DOHH2 (cell line): ENCODE measurements at regions not wholly inside any gene's neighbourhood (a gene's known extent, or its start where the extent isn't known, plus 50 kb on each side); places are given as distances from the start of the nearest gene placed in this dataset.

Source experiments
- H3F3A ChIP-seq: fragments of 200-600 bp; sonication (generic), shearing (Covaris generic); 2 replicates; pipeline ENCODE4 v1.6.0; 2016; ENCODE audit warnings: antibody characterized with exemption, mild to moderate bottlenecking; ENCODE audit not compliant: control insufficient read depth, insufficient read depth
- H3K27ac ChIP-seq: fragments of 200-600 bp; sonication (generic); 2 replicates; pipeline ENCODE4 v1.5.1; 2014; ENCODE audit warnings: low read depth, mild to moderate bottlenecking, low read length, moderate library complexity
- H3K27me3 ChIP-seq: fragments of 200-600 bp; sonication (generic); 2 replicates; pipeline ENCODE4 v1.6.1; 2014; ENCODE audit warnings: mild to moderate bottlenecking, low read length, mixed read lengths; ENCODE audit not compliant: control insufficient read depth
- H3K36me3 ChIP-seq: fragments of 200-600 bp; sonication (generic); 2 replicates; pipeline ENCODE4 v1.6.1; 2014; ENCODE audit warnings: mild to moderate bottlenecking, low read length, moderate library complexity, mixed read lengths; ENCODE audit not compliant: control insufficient read depth
- H3K4me1 ChIP-seq: fragments of 200-600 bp; sonication (generic); 2 replicates; pipeline ENCODE4 v1.6.1; 2014; ENCODE audit warnings: mild to moderate bottlenecking, low read length, mixed read lengths; ENCODE audit not compliant: control insufficient read depth
- H3K4me2 ChIP-seq: fragments of 200-600 bp; sonication (generic); 2 replicates; pipeline ENCODE4 v1.6.0; 2014; ENCODE audit warnings: mild to moderate bottlenecking, low read length, moderate library complexity
- H3K4me3 ChIP-seq: fragments of 200-600 bp; sonication (generic); 2 replicates; pipeline ENCODE4 v1.5.1; 2014; ENCODE audit warnings: mild to moderate bottlenecking, low read length, mixed read lengths
- H3K79me2 ChIP-seq: fragments of 200-600 bp; sonication (generic); 2 replicates; pipeline ENCODE4 v1.6.1; 2014; ENCODE audit warnings: mild to moderate bottlenecking, low read length, mixed read lengths; ENCODE audit not compliant: control insufficient read depth
- H3K9me2 ChIP-seq: fragments of 200-600 bp; sonication (generic); replicated peaks from 2 replicates; pipeline ENCODE4 v1.6.1; 2014; ENCODE audit warnings: mild to moderate bottlenecking, low read length, mixed read lengths; ENCODE audit not compliant: control insufficient read depth
- H3K9me3 ChIP-seq: fragments of 200-600 bp; sonication (generic); 2 replicates; pipeline ENCODE4 v1.6.1; 2014; ENCODE audit warnings: antibody characterized with exemption, low read length, mixed read lengths; ENCODE audit not compliant: control insufficient read depth, insufficient read depth
- H4K20me1 ChIP-seq: fragments of 200-600 bp; sonication (generic); 2 replicates; pipeline ENCODE4 v1.6.0; 2014; ENCODE audit warnings: low read depth, mild to moderate bottlenecking, antibody characterized with exemption, low read length, moderate library complexity; ENCODE audit not compliant: control insufficient read depth, insufficient read depth
- EZH2phosphoT487 ChIP-seq: fragments of 200-600 bp; sonication (generic); IDR thresholded peaks from 2 replicates; pipeline ENCODE4 v1.6.1; 2017; ENCODE audit warnings: borderline replicate concordance, mild to moderate bottlenecking, antibody characterized with exemption, low read length, moderate library complexity, mixed read lengths
- TF ChIP-seq, protein P1 (sequence below): fragments of 200-600 bp; sonication (generic); IDR thresholded peaks from one replicate; pipeline ENCODE4 v1.5.1; 2014; ENCODE audit warnings: antibody characterized with exemption, mild to moderate bottlenecking, low read depth, low read length; ENCODE audit not compliant: poor library complexity, severe bottlenecking

DNA sequence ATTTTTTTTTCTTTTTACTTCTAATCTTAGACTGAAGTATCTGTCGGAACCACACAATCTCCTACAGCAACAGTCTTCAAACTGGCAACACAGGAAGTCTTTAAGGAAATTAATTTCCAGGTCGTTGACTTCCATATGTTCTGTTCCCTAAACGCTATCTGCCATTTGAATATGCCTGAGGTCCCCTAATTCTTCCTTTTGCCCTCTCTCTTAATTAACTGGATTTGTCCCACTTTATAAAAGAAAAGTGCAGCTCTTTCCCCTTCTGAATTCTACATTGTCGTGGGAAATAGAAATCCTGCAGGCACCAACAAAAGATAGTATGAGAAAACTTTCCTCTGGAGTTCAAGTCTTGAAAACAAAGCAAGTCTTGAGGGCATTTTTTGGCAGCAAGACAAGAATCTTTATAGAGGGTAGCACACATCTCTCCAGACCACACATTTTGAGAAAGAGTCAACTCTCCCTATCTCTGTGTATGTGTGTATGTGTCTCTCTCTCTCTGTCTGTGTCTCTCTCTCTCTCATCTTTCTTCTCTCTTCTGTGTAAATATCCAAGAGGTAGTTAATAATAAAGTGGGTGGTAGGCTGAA is 879.8 kb downstream of the SOCS6 start:
- H3K36me3 ChIP-seq = no peaks in the 10 kb centered on the region
- no peak overlapping the region for H3K27ac ChIP-seq
- H4K20me1 ChIP-seq = no peaks in the 10 kb centered on the region
- H3K79me2 ChIP-seq = no peaks in the 10 kb centered on the region
- H3K4me1 ChIP-seq = no peaks in the 10 kb centered on the region
- TF ChIP-seq, protein P1, sequence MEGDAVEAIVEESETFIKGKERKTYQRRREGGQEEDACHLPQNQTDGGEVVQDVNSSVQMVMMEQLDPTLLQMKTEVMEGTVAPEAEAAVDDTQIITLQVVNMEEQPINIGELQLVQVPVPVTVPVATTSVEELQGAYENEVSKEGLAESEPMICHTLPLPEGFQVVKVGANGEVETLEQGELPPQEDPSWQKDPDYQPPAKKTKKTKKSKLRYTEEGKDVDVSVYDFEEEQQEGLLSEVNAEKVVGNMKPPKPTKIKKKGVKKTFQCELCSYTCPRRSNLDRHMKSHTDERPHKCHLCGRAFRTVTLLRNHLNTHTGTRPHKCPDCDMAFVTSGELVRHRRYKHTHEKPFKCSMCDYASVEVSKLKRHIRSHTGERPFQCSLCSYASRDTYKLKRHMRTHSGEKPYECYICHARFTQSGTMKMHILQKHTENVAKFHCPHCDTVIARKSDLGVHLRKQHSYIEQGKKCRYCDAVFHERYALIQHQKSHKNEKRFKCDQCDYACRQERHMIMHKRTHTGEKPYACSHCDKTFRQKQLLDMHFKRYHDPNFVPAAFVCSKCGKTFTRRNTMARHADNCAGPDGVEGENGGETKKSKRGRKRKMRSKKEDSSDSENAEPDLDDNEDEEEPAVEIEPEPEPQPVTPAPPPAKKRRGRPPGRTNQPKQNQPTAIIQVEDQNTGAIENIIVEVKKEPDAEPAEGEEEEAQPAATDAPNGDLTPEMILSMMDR = no peak
- TF ChIP-seq EZH2phosphoT487 = no peak
- H3K9me2 ChIP-seq = no peaks in the 10 kb centered on the region
- H3K4me2 ChIP-seq = no peak overlapping the region
- no peaks in the 10 kb centered on the region for H3K9me3 ChIP-seq
- no peaks in the 10 kb centered on the region for H3K27me3 ChIP-seq
- H3K4me3 ChIP-seq = no peak overlapping the region
- H3F3A ChIP-seq = no peaks in the 10 kb centered on the region

DNA sequence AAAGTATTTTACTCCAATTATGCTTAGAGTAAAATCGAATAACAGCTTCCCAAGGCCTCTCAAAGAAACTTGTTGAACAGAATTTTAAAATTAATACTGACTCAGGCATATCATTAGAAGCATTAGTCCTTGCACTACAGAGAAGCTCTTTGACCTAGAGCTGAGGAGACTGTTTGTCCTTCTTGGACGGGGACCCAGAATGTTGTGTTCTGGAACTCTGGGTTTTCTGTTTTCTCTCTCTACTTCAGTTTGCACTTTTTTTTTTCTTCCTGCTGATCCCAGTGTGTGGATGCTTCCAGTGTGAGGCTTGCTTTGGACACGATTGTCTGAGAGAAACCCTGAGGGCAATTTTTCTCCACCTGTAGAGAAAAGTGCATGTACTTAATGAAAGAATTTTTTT is 847.6 kb downstream of the SOCS6 start:
- TF ChIP-seq EZH2phosphoT487 = no peak
- TF ChIP-seq, protein P1 = no peak
- peaks cover 6% of the 10 kb centered on the region; the same call in 1 of the 2 replicates for H3K9me3 ChIP-seq
- no peaks in the 10 kb centered on the region for H3K27me3 ChIP-seq
- no peaks in the 10 kb centered on the region for H3K36me3 ChIP-seq
- no peaks in the 10 kb centered on the region for H3K9me2 ChIP-seq
- no peaks in the 10 kb centered on the region for H3F3A ChIP-seq
- no peak overlapping the region for H3K27ac ChIP-seq
- H3K4me2 ChIP-seq = no peak overlapping the region
- H3K4me1 ChIP-seq = no peaks in the 10 kb centered on the region
- no peaks in the 10 kb centered on the region for H4K20me1 ChIP-seq
- H3K4me3 ChIP-seq = no peak overlapping the region
- no peaks in the 10 kb centered on the region for H3K79me2 ChIP-seq

DNA sequence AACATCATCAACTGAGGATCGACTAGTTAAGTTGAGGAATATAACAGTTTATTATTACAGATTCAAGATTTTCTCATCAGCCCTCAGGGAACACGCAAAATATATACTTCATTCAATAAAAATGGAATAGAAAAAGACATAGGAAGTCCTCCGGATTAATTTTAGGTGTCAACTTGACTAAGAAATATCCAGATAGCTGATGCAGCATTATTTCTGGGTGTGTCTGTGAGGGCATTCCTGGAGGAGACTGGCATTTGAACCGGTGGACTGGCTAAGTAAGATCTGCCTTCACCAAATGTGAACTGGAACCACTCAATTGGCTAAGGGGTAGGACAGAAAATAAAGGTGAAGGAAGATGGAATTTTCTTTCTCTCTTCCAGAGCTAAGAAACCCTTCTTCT is 845.3 kb downstream of the SOCS6 start:
- H3K9me3 ChIP-seq = peaks cover 7% of the 10 kb centered on the region; the same call in 1 of the 2 replicates

More for the DNA sequence above, 845.3 kb downstream of the SOCS6 start:
- Histone ChIP-seq H4K20me1 (no peaks in the 10 kb centered on the region), H3K36me3 (no peaks in the 10 kb centered on the region), H3K27me3 (no peaks in the 10 kb centered on the region), H3K4me3 (no peak overlapping the region), H3K27ac (no peak overlapping the region), H3K4me2 (no peak overlapping the region), H3F3A (no peaks in the 10 kb centered on the region), H3K9me2 (no peaks in the 10 kb centered on the region), H3K4me1 (no peaks in the 10 kb centered on the region), H3K79me2 (no peaks in the 10 kb centered on the region)
- no peak for TF ChIP-seq EZH2phosphoT487
- TF ChIP-seq, protein P1 = no peak
